Tibial artery (tissue), 4 donors: ENCODE measurements at regions not wholly inside any gene's neighbourhood (a gene's known extent, or its start where the extent isn't known, plus 50 kb on each side); places are given as distances from the start of the nearest gene placed in this dataset.

Source experiments
- DNase-seq, 2 donors: peaks; one replicate each; pipeline ENCODE4 v3.0.0-alpha.2; 2019
- H3K27ac ChIP-seq, 2 donors: fragments of 200-600 bp; sonication (generic) in 1 of 2; 1 replicate in 1 of 2; 2 replicates in 1 of 2; pipeline ENCODE4 v1.5.1; 2018 to 2019; ENCODE audit warnings: mild to moderate bottlenecking in 1 of 2
- H3K27me3 ChIP-seq, 2 donors: fragments of 200-600 bp; sonication (generic) in 1 of 2; one replicate each; pipeline versions ENCODE4 v1.5.1 to v1.6.0; 2016 to 2019
- H3K36me3 ChIP-seq, 3 donors: fragments of 200-600 bp; sonication (generic) in 2 of 3; one replicate each; pipeline ENCODE4 v1.5.1; 2016 to 2019; ENCODE audit warnings: mild to moderate bottlenecking in 2 of 3
- H3K4me1 ChIP-seq, 4 donors: fragments of 200-600 bp; sonication (generic) in 2 of 4; 1 replicate in 3 of 4; 2 replicates in 1 of 4; pipeline ENCODE4 v1.5.1; 2016 to 2019
- H3K4me3 ChIP-seq, 2 donors: fragments of 200-600 bp; sonication (generic) in 1 of 2; 1 replicate in 1 of 2; 2 replicates in 1 of 2; pipeline ENCODE4 v1.5.1; 2018 to 2019; ENCODE audit warnings: mild to moderate bottlenecking in 2 of 2
- H3K9me3 ChIP-seq, 3 donors: fragments of 200-600 bp; sonication (generic) in 1 of 3; one replicate each; pipeline ENCODE4 v1.5.1; 2016 to 2019
- intact Hi-C: fragments of 100-400 bp; cut with DNase I; formaldehyde crosslinking; loops from one replicate; pipeline ENCODE4 v1.15.0; 2023; ENCODE audit warnings: low total_unique reads
- TF ChIP-seq, protein P1 (sequence below), 2 experiments: fragments of 200-600 bp in 1 of 2; fragments of 450-650 bp in 1 of 2; IDR thresholded peaks; one replicate each; pipeline ENCODE4 v1.5.1; 2017 to 2019; ENCODE audit warnings: antibody characterized with exemption in 2 of 2, mild to moderate bottlenecking in 1 of 2, moderate library complexity in 1 of 2

DNA sequence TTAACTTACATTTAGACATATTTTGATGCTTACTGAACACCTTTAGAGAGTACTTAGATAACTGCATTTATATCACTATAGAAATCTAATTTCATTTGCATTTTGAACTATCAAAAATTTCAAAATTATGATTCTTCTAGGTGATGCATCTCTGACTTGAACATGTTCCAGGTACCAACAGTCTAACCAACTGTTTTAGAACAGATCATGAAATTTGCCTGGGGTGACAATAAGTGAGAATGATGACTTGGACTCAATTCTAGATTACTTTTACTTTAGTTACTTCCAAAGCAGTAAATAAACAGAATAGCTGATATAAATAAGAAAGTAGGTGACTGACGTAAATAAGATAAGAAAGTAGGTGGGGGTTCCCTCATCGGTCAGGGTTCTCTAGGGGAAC lies 307.8 kb downstream of the BCHE start:
- Histone ChIP-seq H3K4me3 (no peak overlapping the region), H3K4me1 (no peaks in the 10 kb centered on the region), H3K36me3 (no peaks in the 10 kb centered on the region), H3K27me3 (no peaks in the 10 kb centered on the region), H3K9me3 (no peaks in the 10 kb centered on the region), H3K27ac (no peak overlapping the region)
- intact Hi-C loops, result no loop called here
- TF ChIP-seq, protein P1, sequence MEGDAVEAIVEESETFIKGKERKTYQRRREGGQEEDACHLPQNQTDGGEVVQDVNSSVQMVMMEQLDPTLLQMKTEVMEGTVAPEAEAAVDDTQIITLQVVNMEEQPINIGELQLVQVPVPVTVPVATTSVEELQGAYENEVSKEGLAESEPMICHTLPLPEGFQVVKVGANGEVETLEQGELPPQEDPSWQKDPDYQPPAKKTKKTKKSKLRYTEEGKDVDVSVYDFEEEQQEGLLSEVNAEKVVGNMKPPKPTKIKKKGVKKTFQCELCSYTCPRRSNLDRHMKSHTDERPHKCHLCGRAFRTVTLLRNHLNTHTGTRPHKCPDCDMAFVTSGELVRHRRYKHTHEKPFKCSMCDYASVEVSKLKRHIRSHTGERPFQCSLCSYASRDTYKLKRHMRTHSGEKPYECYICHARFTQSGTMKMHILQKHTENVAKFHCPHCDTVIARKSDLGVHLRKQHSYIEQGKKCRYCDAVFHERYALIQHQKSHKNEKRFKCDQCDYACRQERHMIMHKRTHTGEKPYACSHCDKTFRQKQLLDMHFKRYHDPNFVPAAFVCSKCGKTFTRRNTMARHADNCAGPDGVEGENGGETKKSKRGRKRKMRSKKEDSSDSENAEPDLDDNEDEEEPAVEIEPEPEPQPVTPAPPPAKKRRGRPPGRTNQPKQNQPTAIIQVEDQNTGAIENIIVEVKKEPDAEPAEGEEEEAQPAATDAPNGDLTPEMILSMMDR (IDR thresholded peaks at IDR 0.05), result no peak
- no peak for DNase-seq

DNA sequence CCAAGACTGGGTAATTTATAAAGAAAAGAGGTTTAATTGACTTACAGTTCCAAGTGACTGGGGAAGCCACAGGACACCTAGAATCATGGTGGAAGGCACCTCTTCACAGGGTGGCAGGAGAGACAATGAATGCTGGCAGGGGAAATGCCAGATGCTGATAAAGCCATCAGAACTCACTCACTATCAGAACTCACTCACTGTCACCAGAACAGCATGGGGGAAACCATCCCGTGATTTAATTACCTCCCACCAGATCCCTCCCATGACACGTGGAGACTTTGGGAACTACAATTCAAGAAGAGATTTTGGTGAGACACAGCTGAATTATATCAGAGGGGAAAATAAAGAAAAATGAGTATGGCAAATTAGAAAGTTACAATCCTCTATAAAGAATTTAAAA lies 310.9 kb downstream of the BCHE start:
- no peak overlapping the region for H3K27ac ChIP-seq
- no peaks in the 10 kb centered on the region for H3K9me3 ChIP-seq
- no peaks in the 10 kb centered on the region for H3K27me3 ChIP-seq
- intact Hi-C loops, result no loop called here
- H3K4me1 ChIP-seq, result no peaks in the 10 kb centered on the region
- TF ChIP-seq, protein P1 (IDR thresholded peaks at IDR 0.05), result no peak
- DNase-seq, result no peak
- no peaks in the 10 kb centered on the region for H3K36me3 ChIP-seq
- no peak overlapping the region for H3K4me3 ChIP-seq

DNA sequence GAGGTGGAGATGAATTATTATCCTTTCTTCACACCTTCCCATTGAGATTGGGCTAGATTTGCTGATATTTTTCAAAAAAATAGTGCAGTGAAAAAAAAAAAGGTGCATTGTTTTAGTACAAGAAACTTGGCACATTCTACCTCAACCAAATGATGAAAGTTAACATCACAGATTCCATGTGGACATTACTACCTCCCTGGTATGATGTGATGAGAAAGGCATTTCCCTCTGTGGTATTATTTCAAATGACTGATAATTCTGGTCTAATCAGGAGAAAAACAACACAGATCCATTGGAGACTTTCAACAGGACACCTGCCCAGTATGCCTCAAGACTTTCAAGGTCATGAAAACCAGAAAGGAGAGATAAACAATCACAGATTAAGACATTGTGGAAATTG lies 313.4 kb downstream of the BCHE start:
- no peak for DNase-seq
- Histone ChIP-seq H3K4me3 (no peak overlapping the region), H3K27ac (no peak overlapping the region), H3K4me1 (no peaks in the 10 kb centered on the region), H3K27me3 (no peaks in the 10 kb centered on the region), H3K36me3 (no peaks in the 10 kb centered on the region), H3K9me3 (no peaks in the 10 kb centered on the region)
- intact Hi-C loops, result no loop called here
- TF ChIP-seq, protein P1 (IDR thresholded peaks at IDR 0.05), result no peak

DNA sequence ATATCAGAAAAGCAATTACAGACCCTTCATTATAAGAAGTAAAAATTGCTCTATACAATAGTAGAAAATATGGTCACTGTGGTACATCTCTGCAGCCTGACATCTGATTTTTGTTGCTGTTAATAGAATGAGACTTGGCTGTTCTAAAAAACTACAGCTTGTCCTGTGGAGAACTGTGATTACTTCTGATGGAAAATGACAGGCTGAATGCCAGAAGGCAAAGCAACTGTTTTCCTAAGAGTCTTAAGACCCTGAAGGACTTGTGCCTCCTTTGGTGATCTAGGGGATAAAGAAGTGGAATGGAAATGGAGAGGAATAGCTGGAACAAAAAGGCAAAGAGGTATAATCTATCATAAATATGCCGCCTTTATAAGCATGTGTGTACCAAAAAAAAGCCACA lies 314.8 kb downstream of the BCHE start:
- H3K9me3 ChIP-seq, result no peaks in the 10 kb centered on the region
- H3K36me3 ChIP-seq, result no peaks in the 10 kb centered on the region
- intact Hi-C loops, result no loop called here
- DNase-seq, result no peak
- no peak overlapping the region for H3K27ac ChIP-seq
- TF ChIP-seq, protein P1 (IDR thresholded peaks at IDR 0.05), result no peak
- H3K4me3 ChIP-seq, result no peak overlapping the region
- no peaks in the 10 kb centered on the region for H3K4me1 ChIP-seq
- no peaks in the 10 kb centered on the region for H3K27me3 ChIP-seq

DNA sequence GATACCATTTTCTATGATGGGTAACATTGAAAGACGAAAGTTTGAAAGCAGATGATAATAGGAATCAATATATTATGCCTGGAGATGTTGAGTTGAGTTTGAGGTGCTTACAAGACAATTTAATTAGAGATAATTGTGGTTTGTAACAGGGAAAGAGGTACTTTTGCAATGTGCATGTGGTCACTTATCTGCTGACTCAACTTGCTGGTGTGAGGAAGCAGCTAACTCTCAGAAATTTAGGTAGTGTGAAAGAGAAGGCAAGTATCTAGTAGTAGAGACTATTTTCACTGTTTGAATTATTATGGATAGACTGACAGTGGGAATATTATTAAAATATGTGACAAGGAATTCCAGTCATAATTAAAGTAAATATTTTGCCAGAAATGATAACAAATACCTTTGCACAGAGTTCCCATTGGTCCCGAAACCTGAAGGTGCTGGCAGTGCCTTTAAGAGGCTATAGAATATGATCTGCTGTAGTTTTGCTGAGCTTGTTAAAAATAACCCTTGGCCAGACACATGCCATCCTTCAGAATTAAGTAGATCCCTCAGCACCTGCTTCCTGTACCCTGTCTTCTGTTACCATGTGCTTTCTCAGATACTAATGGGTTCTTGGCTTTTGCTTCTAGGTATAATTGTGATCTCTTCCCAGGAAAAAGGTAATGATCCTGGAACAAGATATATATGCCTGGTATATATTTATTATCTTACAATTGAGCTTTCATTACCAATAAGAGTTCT lies 315.9 kb downstream of the BCHE start:
- DNase-seq, result no peak

More for the DNA sequence above, 315.9 kb downstream of the BCHE start:
- TF ChIP-seq, protein P1 (IDR thresholded peaks at IDR 0.05), result no peak
- Histone ChIP-seq H3K9me3 (no peaks in the 10 kb centered on the region), H3K4me3 (no peak overlapping the region), H3K4me1 (no peaks in the 10 kb centered on the region), H3K27me3 (no peaks in the 10 kb centered on the region), H3K27ac (no peak overlapping the region), H3K36me3 (no peaks in the 10 kb centered on the region)
- intact Hi-C loops, result no loop called here
